PC-3 (cell line): ENCODE measurements at regions not wholly inside any gene's neighbourhood (a gene's known extent, or its start where the extent isn't known, plus 50 kb on each side); places are given as distances from the start of the nearest gene placed in this dataset.

ENCODE experiments used
- ATAC-seq: fragments of 200-7000 bp; cut with Tn5 transposase; 2 replicates; pipeline ENCODE4 v1.9.1; 2020; ENCODE audit warnings: mild to moderate bottlenecking, moderate library complexity
- BruUV-seq: library from RNA; stranded (reverse); fragments of 400-500 nt; replicated peaks from 2 replicates; lab custom pipeline; 2021; lab: Mats Ljungman, UMichigan
- CTCF ChIA-PET: fragments of 300-600 bp; sonication (Branson Sonifier 250); formaldehyde crosslinking; loops from one replicate; lab custom pipeline; 2022; ENCODE audit warnings: antibody characterized with exemption; lab: Charles Lee
- POLR2A ChIA-PET: fragments of 300-600 bp; sonication (Branson Sonifier 250); formaldehyde crosslinking; loops from one replicate; lab custom pipeline; 2022; ENCODE audit warnings: antibody characterized with exemption; ENCODE audit not compliant: unreplicated experiment; lab: Charles Lee
- DNase-seq: peaks from one replicate; pipeline ENCODE4 v3.0.0-alpha.2; 2015
- H2AFZ ChIP-seq: fragments of 300-600 bp; sonication (generic); 2 replicates; pipeline ENCODE4 v1.6.0; 2016; ENCODE audit warnings: antibody characterized with exemption, low read length
- H3F3A ChIP-seq: fragments of 300-600 bp; sonication (generic); one replicate; pipeline ENCODE4 v1.6.0; 2017; ENCODE audit warnings: antibody characterized with exemption, low read length, control low read depth, mild to moderate bottlenecking; ENCODE audit not compliant: unreplicated experiment
- H3K27ac ChIP-seq: fragments of 300-600 bp; sonication (generic); 2 replicates; pipeline ENCODE4 v1.5.1; 2016; ENCODE audit warnings: mild to moderate bottlenecking, low read length
- H3K27me3 ChIP-seq: fragments of 300-600 bp; sonication (generic); 2 replicates; pipeline ENCODE4 v1.6.1; 2016; ENCODE audit warnings: low read length, mixed read lengths
- H3K36me3 ChIP-seq: fragments of 300-600 bp; sonication (generic); 2 replicates; pipeline ENCODE4 v1.6.1; 2016; ENCODE audit warnings: low read depth, mixed run types, low read length, mixed read lengths
- H3K4me1 ChIP-seq: fragments of 300-600 bp; sonication (generic); 2 replicates; pipeline ENCODE4 v1.5.1; 2016; ENCODE audit warnings: low read length; ENCODE audit not compliant: insufficient read depth
- H3K4me2 ChIP-seq: fragments of 300-600 bp; sonication (generic); 2 replicates; pipeline ENCODE4 v1.6.0; 2016; ENCODE audit warnings: low read length
- H3K4me3 ChIP-seq: fragments of 300-600 bp; sonication (generic); 2 replicates; pipeline ENCODE4 v1.5.1; 2016; ENCODE audit warnings: mild to moderate bottlenecking, low read length, mixed read lengths
- H3K79me2 ChIP-seq: fragments of 300-600 bp; sonication (generic); 2 replicates; pipeline ENCODE4 v1.6.1; 2017; ENCODE audit warnings: low read length, mixed read lengths
- H3K9ac ChIP-seq: fragments of 300-600 bp; sonication (generic); 2 replicates; pipeline ENCODE4 v1.6.0; 2016; ENCODE audit warnings: mild to moderate bottlenecking, low read length
- H3K9me2 ChIP-seq: fragments of 300-600 bp; sonication (generic); replicated peaks from 2 replicates; pipeline ENCODE4 v1.6.1; 2016; ENCODE audit warnings: mixed run types, low read length, mixed read lengths
- H3K9me3 ChIP-seq: fragments of 300-600 bp; sonication (generic); 2 replicates; pipeline ENCODE4 v1.6.1; 2016; ENCODE audit warnings: low read length, mixed read lengths
- H4K20me1 ChIP-seq: fragments of 300-600 bp; sonication (generic); 2 replicates; pipeline ENCODE4 v1.6.1; 2016; ENCODE audit warnings: low read length, mixed read lengths
- CTCF ChIP-seq: fragments of 300-600 bp; sonication (generic); conservative IDR thresholded peaks from 2 replicates; pipeline ENCODE4 v1.5.1; 2017; ENCODE audit warnings: antibody characterized with exemption, low read depth, mild to moderate bottlenecking, low read length
- EZH2 ChIP-seq: fragments of 300-600 bp; sonication (generic); IDR thresholded peaks from one replicate; pipeline ENCODE4 v1.6.1; 2017; ENCODE audit warnings: antibody characterized with exemption, mild to moderate bottlenecking, low read length; ENCODE audit not compliant: unreplicated experiment
- EZH2phosphoT487 ChIP-seq: fragments of 300-600 bp; sonication (generic); IDR thresholded peaks from 2 replicates; pipeline ENCODE4 v1.6.1; 2018; ENCODE audit warnings: mild to moderate bottlenecking, antibody characterized with exemption, low read length, borderline replicate concordance
- intact Hi-C: fragments of 100-400 bp; cut with micrococcal nuclease; formaldehyde crosslinking; loops from 2 replicates; pipeline ENCODE4 v1.9.0; 2023

GRCh38 chr20:18928626-18929025 lies 115.0 kb downstream of the SCP2D1 start:
- intact Hi-C loops = no loop called here
- Histone ChIP-seq H3K9ac (no peak overlapping the region), H3K4me2 (no peak overlapping the region), H3K4me1 (no peaks in the 10 kb centered on the region), H3K27me3 (no peaks in the 10 kb centered on the region), H2AFZ (no peak overlapping the region), H3K79me2 (no peaks in the 10 kb centered on the region), H3K4me3 (no peak overlapping the region), H3K9me2 (no peaks in the 10 kb centered on the region), H3K36me3 (no peaks in the 10 kb centered on the region), H3K9me3 (no peaks in the 10 kb centered on the region), H3F3A (no peaks in the 10 kb centered on the region), H3K27ac (no peak overlapping the region), H4K20me1 (no peaks in the 10 kb centered on the region)
- TF ChIP-seq CTCF (no peak), EZH2 (no peak), EZH2phosphoT487 (no peak)
- CTCF ChIA-PET = no interaction called here
- DNase-seq = no peak
- POLR2A ChIA-PET = no interaction called here
- no peak for ATAC-seq
- no TSS peak for BruUV-seq

GRCh38 chr20:18929800-18930199 lies 116.2 kb downstream of the SCP2D1 start:
- Histone ChIP-seq H3K79me2 (no peaks in the 10 kb centered on the region), H3K36me3 (no peaks in the 10 kb centered on the region), H3F3A (no peaks in the 10 kb centered on the region), H4K20me1 (no peaks in the 10 kb centered on the region), H2AFZ (no peak overlapping the region), H3K4me2 (no peak overlapping the region), H3K9me2 (no peaks in the 10 kb centered on the region), H3K9ac (no peak overlapping the region), H3K27ac (no peak overlapping the region), H3K4me3 (no peak overlapping the region), H3K27me3 (no peaks in the 10 kb centered on the region), H3K4me1 (no peaks in the 10 kb centered on the region), H3K9me3 (no peaks in the 10 kb centered on the region)
- BruUV-seq = no TSS peak
- no peak for ATAC-seq
- CTCF ChIA-PET = no interaction called here
- POLR2A ChIA-PET = no interaction called here
- intact Hi-C loops = no loop called here
- TF ChIP-seq EZH2phosphoT487 (no peak), CTCF (no peak), EZH2 (no peak)
- no peak for DNase-seq

- Histone ChIP-seq H3K36me3 (no peaks in the 10 kb centered on the region), H3K4me1 (no peaks in the 10 kb centered on the region), H3K9me3 (no peaks in the 10 kb centered on the region), H3K79me2 (no peaks in the 10 kb centered on the region), H3K4me3 (no peak overlapping the region), H3K9me2 (no peaks in the 10 kb centered on the region), H3K9ac (no peak overlapping the region), H3K4me2 (no peak overlapping the region), H3K27me3 (peaks cover 27% of the 10 kb centered on the region), H4K20me1 (no peaks in the 10 kb centered on the region), H3K27ac (no peak overlapping the region), H2AFZ (no peak overlapping the region), H3F3A (no peaks in the 10 kb centered on the region)
- ChIA-PET CTCF (no interaction called here), POLR2A (no interaction called here)
- TF ChIP-seq CTCF = no peak
- no peak for TF ChIP-seq EZH2phosphoT487
- TF ChIP-seq EZH2 = no peak
- DNase-seq (peak; percentile 43), ATAC-seq (no peak)
- BruUV-seq = no TSS peak
- intact Hi-C loops = no loop called here
Measured at GRCh38 chr20:18943542-18943941, 130.0 kb downstream of the SCP2D1 start.
